Esophagus squamous epithelium (tissue), 4 donors: ENCODE measurements at regions not wholly inside any gene's neighbourhood (a gene's known extent, or its start where the extent isn't known, plus 50 kb on each side); places are given as distances from the start of the nearest gene placed in this dataset.

Source experiments
- CTCF ChIP-seq, 6 experiments: fragments of 450-650 bp in 4 of 6; fragments of 200-600 bp in 2 of 6; sonication (generic) in 2 of 6; IDR thresholded peaks; one replicate each; pipeline ENCODE4 v1.5.1; 2016 to 2019; ENCODE audit warnings: antibody characterized with exemption in 6 of 6, mild to moderate bottlenecking in 4 of 6, moderate library complexity in 4 of 6
- POLR2A ChIP-seq, 4 donors: fragments of 450-650 bp; IDR thresholded peaks; one replicate each; pipeline ENCODE4 v1.6.1; 2017; ENCODE audit warnings: antibody characterized with exemption in 4 of 4, mild to moderate bottlenecking in 4 of 4, moderate library complexity in 3 of 4

GRCh38 chr18:27823053-27823452 is 353.9 kb downstream of the CDH2 start:
- no peak for TF ChIP-seq CTCF (IDR thresholded peaks at IDR 0.05)
- TF ChIP-seq POLR2A (IDR thresholded peaks at IDR 0.05), result no peak
